ENCODE measurements at regions not wholly inside any gene's neighbourhood (a gene's known extent, or its start where the extent isn't known, plus 50 kb on each side); places are given as distances from the start of the nearest gene placed in this dataset.

DNA sequence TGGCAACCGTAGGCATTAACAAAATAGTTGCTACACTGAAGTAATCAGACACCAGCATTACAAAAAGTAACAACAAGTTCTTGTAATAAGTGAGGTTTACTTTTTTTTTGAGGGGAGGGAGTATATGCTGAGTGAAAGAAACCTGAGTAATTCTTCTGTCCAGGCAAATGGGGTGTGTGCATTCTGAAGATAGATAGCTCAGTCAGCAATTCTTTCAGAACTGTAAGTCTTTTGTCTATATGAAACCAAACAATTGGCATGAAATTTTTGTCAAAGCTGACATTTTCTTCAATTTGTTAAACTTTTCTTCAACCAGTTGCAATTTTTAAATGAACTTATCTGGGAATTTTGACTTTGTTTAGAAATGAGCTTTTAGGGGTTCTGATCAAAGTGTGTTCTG, 208.1 kb upstream of the THSD7B start:
- no peak for DNase-seq

DNA sequence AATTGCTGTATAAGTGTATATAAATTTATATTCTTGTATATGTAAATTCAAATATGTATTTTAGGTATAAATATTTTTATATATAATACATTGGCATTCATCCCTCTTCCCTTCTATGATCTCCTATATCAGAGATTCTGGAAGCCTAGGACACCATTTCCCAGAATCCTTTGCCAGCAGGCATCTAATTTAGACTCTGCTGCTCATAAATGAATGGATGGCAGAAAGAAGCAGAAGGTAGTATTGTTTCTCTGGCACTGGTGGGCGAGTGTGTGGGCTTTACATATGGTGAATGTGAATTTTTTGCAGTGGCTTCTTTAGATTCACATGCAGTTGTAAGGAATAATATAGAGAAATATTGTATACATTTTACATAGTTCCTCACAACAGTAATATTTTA, 215.2 kb upstream of the THSD7B start:
- DNase-seq = no peak

DNA sequence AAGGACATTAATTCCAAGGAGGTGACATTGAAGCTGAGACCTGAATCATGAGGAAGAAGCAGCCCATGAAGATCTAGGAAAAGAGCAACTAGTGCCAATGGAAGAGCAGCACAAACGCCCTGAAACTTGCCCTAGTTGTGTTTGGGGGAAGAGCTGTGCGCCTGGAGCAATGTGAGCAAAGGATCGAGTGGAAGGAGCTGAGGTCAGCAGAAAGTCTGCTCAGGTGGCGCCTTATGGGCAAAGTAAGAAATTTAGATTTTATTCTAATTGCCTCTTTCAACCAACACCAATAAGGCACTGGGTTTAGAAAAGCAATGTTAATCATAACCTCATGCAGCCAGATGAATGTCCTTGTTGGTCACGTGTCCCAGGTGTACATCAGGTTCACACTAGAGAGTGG, 226.0 kb upstream of the THSD7B start:
- no peak for DNase-seq

DNA sequence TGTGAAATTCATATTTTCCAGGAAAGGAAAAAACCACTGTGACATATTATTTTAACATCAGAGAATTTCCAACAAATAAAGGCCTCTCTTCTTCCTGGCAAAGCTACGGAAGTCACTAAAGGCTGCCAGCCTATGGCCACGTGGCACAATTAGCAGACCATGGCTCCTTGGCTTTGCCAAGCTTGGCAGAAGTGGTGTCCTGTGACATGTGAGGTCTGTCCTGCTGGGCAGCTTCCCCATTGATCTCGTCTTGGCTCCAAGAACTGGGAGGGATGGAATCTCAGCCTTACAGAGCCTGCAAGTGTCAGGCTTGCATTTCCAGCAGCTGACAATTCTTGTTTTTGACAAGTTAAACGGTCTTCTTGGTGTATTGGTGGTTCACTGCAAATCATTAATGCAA, 226.9 kb upstream of the THSD7B start:
- no peak for DNase-seq

DNA sequence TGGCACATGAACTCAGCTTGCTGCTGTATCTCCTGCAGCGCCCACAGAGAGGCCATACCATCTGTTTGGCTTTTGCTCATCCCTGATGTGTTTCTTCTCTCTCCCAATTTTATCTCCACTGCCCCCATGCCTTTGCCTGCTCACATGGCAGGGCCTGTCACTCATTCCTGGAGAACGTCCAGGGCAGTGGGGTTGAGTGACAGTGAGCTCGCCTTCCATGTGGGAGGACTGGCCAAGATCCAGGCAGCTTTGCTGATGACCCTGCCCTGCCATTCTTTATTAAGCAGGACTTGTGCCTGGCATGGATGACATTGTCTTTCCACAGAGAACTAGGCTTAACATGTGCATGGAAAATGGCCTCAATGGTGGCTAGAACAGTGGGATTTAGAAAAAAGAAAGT, 230.5 kb upstream of the THSD7B start:
- no peak for DNase-seq

DNA sequence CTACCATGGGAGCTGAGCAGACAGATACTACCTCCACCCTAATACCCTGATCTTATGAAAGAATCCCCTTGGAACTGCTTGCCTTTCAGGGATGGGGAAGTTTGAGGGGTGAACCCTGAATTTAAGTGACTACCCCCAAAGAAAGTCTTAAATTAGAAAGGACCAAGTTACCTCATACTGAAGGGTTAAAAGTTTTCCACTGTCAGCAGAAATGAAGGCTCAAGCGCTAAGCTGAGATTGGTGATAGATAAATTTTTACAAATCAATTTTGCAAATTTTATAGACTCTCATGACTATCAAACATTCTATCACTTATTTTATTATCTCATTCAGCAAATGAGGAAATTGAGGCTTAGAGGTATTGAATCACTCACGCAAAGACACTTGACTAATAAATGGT, 233.2 kb upstream of the THSD7B start:
- DNase-seq = no peak

DNA sequence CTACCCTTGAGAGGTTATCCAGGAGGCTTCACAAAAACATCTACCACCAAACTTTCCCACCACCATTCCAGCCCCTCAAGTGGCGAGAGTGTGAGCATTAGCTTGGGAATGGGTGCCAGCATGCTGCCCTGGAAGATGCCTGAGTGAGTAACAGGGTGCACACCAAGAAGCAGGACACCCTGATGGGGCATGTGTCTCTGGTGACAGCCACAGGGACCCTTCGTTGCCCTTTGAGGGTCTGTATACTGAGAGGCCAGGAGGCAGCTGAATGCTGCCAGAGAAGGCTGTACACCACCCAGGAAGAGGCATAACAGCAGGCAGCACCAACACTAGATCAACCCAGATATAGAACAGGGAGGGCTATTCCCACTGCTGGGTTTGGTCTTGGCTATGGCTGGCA, 233.6 kb upstream of the THSD7B start:
- no peak for DNase-seq

DNA sequence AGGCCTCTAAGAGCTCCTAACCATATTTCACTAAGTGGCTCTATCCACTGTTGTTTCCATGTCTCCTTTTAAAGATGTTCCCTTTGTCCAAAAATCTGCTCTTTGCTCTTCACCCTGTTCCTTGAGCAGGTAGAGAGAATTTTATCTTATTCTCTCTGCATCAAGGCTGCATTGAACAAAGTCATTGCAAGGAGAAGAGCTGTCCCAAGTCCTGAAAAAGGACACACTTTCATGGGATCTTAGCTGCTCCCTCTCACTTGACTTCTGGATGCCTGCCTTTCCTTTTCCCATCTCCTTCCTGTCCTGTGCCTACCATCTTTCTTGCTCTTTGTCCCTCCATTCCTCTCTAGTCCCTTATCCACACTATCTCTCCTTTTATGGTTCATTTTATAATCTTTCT, 235.2 kb upstream of the THSD7B start:
- no peak for DNase-seq

DNA sequence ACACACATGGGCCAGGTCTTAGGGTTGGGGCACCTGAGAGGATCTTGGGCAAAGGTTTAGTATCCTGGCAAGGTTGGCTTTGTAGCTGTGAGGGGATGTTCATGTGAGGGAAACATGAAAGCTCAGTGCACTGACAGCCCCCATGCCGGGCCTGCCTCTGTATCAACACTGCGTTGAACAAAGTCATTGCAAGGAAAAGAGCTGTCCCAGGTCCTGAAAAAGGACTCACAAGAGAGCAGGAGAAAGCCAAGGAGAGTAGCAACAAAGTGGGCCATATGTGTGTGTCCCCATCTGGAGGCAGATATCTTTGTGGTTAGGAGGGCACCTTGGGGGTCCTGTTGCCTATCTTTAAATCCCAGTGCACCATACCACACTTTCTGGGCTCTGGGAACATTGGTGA, 237.8 kb upstream of the THSD7B start:
- DNase-seq = no peak

DNA sequence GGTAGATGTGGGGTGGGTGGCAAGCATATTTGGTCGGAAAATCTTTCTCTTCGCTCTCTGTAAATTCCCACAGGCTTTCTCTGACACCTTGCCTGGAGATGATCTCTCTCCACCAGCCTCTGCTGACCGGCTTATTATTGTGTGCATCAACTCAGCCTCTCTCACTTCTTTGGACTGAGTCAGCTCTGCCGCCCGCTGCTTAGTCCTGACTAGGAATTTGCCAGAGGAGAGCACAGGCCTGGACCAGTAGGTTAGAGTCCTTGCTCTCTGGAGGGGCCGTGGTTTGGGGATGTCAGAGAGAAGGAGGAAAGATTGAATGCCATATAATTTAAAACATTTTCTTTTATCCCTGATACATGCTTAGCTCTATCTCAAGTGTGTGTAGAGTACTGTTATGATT, 242.6 kb upstream of the THSD7B start:
- DNase-seq = no peak

DNA sequence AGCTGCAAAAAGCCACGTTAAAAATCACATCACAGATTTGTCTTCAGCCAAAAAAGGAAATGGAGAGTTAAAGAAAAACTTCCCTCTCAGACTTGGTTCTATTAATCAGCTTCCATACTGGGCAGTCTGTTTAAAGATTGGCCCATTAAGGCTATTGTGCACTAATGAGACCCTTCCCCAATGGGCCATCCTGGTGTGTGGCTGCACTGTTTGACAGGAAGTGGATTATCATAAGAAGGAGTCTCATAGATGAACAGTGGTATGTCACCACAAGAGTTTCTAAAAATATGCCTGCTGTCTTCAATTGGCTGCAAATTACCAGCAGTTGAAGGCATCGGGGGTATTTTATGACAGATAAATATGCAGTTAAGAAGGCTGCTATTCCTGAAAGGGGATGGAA, 247.6 kb upstream of the THSD7B start:
- no peak for DNase-seq

DNA sequence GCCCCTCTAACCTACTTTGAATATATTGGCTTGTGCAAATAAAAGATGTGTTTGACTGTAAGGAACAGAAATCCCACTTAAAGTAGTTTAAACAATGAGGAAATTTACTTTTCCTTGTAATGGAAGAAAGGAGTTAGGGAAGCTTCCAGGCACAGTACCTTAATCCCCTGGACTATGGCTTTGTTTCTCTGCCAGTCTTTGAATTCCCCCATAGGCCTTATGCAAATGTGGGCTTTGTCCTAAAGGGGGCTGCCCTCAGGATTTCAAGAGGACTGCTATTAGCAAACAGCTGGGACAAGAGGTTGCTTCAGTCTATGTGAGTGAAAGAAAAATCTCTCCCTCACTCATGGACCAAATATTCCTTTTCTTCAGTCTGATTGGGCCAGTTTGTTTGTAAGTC, 255.1 kb upstream of the THSD7B start:
- no peak for DNase-seq

DNA sequence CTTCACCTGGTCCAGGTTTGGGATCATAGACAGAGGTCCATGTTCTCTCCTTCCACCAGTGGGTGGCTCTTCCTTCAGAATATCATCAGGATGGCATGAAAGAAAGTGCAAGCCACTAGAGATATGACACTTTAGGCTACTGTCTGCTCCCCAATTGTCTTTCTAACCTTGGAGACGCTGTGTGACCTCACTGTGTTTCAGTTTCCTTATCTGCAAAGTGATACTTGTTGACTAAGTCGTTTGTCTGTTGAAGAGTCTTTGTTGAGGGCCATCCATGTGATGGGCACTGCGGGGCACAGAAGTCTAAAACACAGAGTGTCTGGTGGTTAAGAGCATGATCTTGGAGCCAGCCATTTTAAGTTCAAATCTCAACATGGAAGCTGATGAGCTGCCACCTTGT, 259.9 kb upstream of the THSD7B start:
- DNase-seq = no peak

DNA sequence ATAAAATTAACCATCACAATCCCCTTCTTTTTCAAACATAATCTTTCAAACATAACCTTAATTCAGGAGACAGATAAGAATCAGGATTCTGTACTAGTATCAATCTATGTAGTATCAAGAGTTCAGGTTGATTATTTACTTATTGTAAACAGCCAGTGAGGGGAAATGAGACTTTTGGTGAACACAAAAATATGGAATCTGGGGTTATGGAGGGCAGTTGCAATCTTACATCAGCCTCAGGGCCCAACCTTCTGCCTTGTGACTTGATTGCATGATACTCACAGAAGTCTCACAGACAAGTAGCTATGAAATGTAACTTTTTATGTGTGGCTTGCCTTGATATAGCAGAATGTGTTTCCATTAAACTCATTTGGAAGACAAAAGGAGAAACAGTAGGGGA, 262.7 kb upstream of the THSD7B start:
- DNase-seq = no peak

DNA sequence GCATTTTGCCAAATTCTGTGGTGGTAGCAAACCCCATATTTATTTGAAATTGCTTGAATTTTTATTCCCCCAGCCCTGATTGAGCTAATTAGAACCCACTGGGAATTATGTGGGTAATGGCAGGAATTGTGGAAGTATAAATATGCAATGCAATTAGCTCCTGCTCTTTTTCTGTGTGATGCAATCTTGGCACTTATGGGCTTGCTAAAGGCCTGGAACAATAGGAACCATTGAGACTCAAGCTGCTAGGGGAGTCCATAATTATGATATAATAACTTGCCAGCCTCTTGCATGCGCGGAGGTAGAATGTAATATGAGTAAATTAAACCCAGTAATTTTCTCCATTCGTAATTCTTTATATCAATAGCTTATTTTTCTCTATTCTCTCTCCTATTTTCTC, 267.6 kb upstream of the THSD7B start:
- no peak for DNase-seq

DNA sequence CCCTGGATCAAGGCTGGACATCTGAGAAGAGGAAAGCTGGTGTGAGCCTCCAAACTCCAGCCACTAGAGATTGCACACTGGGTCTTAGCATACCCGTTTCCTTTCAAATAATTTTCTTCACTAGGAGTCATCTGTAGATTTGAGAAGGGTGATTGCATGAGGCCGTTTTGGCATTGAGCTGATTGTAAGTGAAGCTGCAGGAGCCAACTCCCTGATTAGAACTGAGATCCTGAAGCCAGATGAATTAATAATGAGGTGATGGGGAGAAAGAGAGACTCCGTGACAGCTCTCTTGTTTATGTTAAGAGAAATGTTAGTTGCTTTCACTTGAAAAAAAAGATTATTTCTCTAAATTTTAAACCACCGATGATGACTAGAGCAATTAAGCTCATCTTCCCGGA, 268.4 kb upstream of the THSD7B start:
- no peak for DNase-seq

DNA sequence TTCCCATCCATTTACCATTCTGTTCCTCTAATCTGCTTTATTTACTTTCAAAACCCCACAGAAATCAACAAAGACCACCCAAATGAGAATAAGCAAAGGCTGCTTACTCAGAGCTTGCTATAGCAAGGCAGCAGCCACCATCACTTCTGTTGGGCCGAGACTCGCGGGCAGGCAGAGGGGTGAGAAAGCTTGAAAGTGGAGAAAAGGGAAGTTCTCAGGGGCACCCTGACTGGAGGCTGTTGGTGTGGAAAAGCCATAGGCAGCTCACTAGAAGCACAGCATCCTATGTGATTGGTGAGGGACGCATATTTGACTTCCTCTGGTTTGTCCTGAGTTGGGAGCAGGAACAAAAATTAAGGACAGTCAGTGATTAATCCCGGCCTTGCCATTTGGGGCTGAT, 269.7 kb upstream of the THSD7B start:
- no peak for DNase-seq

DNA sequence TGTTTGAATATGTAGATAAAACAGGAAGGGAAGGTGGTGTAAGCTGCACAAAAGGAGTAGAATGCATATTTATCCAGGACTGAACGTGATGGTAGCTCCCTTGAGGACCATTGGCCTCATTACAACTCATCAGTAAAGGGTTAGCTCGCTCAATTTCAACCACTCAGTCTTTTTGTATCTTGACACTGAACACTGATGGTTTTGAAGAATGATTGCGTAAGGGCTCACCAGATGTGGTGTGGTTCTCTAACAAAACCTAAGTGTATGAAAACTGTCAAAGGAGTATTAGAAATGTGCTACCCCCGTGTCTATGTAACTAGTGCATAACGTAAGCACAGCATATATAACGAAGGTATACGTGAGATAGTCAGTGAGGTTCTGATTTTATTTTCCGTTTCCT, 272.4 kb upstream of the THSD7B start:
- no peak for DNase-seq

DNA sequence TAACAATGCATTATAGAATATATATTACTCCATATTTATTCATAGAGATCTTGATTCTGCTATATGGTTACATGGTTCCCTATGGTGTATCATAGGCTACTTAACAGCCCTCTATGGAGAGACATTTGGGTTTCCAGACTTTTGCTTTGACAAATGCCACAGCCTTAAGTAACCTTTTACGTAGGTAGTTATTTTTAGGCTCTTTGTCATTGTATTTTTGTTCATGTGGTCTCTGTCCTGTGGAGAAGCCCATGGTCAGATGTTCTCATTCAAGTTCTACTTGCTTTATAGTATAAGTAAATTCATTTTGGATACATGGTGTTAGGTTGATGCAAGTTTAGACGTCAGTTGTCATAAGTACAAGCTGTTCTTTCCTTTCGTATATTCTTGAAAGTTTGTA, 275.2 kb upstream of the THSD7B start:
- DNase-seq = no peak

DNA sequence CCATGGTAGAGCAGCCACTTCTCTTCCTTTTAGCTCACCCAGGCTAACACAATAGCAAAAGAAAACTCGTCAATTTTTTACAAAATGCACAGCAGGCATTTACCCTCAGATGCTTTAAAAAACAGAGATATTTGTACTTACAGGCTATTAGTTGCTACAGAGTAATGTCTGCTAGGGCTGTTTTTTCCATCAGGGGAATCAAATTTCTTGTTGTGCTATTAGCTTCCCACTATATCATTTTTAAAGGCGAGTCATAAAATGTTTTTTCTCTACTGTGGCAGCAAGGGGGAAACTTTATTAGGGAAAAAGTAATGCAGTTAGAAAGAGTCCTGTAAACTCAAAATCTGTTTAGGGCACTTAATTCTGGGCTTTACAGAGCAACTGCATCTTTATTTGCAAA, 277.9 kb upstream of the THSD7B start:
- DNase-seq = no peak

DNA sequence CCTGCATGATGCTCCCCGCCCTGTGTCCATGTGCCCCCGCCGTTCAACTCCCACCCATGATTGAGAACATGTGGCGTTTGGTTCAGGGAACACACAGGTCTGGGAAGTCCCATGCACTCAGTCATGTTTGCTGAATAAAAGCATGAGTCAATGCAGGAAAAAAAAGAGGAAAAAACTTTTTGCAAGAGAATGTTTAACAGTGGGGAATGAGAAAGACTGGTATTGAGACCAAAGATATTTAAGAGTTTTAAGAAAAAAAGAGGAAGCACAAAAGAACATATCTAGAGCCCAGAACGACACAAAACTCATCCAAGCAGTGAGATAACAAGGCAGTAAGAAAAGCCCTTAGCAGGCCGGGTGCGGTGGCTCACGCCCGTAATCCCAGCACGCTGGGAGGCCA, 279.2 kb upstream of the THSD7B start:
- DNase-seq = no peak

DNA sequence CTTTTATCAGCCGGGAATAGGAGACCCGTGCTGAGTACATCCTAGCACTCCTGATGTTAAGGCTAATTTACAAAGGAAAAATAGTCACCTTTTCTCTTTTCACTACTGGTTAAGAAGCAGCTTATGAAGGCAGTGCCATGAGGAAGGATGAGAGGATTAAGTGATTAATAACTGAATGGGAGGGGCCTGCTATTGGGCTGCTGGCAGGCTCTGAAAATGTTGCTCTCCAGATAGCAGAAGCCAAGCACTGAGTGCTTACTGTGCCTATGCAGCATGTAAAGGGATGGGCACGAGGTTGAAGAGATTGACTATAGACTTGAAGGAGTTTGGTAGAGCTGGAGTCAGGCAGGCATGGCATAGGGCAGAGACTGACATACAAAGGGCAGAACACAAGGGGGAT, 282.4 kb upstream of the THSD7B start:
- DNase-seq = no peak

DNA sequence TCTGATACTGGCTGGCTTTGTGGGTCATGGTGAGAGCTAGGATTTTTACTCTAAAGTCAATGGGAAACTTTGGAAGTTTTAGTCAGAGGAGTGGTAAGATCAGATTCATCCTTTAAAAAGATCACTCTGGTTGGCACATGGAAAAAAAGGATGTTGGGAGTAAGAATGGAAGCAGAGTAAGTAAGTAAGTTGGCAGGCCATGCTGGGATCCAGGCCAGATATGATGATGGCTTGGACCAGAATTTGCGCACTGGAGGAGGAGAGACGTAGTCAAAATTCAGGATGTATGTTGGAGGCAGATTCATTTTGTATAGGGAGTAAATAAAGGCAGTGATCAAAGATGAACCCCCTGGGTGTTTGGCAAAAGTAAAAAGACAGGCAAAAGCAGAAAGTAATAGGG, 283.3 kb upstream of the THSD7B start:
- no peak for DNase-seq

DNA sequence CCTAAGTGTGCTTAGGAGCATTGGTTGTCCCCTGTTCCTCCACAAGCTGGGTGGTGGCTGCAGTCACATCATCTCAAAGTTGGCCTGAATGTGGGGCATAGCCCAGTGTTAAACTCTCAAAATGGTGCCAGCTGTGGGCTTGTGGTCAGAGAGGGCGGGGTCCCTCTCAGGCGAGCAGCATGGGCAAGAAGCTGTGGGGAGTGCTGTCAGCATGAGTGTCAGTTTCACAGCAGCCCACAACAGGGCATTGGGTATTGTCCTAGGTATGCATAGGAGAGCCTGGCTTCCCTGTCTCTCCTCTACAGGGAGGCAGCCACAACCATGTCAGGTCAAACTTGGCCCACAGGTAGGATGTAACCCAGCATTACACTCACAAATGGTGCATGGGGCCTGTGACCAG, 285.6 kb upstream of the THSD7B start:
- no peak for DNase-seq

DNA sequence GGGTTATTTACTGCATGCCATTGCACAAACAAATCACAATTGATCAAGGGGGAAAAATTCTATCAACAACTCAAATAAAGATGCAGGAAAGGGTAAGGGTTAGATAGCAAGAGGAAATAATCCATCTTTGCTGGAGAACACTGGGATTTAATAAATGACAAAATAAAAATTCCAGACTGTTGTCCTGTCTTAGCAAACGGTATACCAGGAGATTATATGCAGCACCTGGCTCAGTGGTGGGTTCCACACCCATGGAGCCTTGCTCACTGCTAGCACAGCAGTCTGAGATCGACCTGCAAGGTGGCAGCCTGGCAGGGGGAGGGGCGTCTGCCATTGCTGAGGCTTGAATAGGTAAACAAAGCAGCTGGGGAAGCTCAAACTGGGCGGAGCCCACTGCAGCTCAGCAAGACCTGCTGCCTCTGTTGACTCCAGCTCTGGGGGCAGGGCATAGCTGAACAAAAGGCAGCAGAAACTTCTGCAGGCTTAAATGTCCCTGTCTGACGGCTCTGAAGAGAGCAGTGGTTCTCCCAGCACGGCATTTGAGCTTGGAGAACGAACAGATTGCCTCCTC, 296.5 kb upstream of the THSD7B start:
- DNase-seq = no peak

DNA sequence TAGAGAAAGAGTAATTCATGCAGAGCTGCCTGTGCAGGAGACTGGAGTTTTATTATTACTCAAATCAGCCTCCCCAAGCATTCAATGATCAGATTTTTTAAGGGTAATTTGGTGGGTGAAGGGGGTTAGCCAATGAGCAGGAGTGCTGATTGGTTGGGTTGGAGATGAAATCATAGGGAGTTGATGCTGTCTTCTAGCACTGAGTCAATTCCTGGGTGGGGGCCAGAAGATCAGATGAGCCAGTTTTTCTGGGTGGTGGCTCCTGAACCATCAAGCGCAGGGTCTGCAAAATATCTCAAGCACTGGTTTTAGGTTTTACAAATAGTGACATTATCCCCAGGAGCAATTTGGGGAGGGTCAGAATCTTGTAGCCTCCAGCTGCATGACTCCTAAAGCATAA, 312.8 kb upstream of the THSD7B start:
- no peak for DNase-seq

Measured in DMS79 treated with DMSO at 0.1 percent for 48 hours (cell line).